ENCODE measurements at regions not wholly inside any gene's neighbourhood (a gene's known extent, or its start where the extent isn't known, plus 50 kb on each side); places are given as distances from the start of the nearest gene placed in this dataset.

DNA sequence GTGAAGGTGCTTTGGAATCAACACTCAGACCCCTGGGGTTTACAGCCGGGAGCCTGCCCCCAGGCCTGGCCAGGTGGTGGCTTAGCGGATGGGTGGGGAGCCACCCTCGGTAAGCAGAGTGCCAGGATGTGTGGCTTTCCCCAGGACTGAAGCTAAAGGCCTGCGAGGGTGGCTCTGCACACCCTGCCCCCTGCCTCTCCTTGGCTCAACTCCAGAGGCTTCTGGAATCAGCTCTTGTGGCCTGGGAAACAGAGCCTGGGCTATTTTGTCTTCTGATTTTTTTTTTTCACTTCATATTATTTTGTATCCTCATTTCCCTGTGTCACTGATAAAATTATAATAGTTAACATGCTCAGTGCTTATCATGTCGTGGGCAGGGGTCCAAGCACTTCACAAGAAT lies 79.8 kb downstream of the RHOB start:
- Histone ChIP-seq H3K27ac (no peak overlapping the region), H3K4me3 (no peak overlapping the region)
- TF ChIP-seq, protein P1, sequence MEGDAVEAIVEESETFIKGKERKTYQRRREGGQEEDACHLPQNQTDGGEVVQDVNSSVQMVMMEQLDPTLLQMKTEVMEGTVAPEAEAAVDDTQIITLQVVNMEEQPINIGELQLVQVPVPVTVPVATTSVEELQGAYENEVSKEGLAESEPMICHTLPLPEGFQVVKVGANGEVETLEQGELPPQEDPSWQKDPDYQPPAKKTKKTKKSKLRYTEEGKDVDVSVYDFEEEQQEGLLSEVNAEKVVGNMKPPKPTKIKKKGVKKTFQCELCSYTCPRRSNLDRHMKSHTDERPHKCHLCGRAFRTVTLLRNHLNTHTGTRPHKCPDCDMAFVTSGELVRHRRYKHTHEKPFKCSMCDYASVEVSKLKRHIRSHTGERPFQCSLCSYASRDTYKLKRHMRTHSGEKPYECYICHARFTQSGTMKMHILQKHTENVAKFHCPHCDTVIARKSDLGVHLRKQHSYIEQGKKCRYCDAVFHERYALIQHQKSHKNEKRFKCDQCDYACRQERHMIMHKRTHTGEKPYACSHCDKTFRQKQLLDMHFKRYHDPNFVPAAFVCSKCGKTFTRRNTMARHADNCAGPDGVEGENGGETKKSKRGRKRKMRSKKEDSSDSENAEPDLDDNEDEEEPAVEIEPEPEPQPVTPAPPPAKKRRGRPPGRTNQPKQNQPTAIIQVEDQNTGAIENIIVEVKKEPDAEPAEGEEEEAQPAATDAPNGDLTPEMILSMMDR (IDR thresholded peaks at IDR 0.05), result no peak
- no peak for DNase-seq (ENCODE audit: low spot score)

DNA sequence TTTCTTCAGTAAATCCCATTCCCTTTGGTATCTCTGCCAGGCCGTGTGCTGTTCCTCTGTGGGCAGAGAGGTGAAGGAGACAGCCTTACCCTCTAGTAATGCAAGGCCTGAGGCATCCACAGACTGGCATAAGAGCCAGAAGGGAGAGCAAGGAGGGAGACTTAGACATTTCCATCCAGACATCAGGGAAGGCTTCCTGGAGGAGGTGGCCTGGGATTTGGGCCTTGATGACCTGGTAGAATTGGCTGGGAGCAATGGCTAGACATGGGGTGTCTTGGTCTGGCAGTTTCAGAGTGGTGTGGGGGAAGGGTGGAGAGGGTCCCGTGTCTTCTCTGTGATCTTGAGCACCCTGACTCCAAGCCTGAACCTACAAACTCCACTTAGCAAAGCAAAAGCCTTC lies 81.8 kb downstream of the RHOB start:
- H3K4me3 ChIP-seq, result no peak overlapping the region
- no peak for DNase-seq (ENCODE audit: low spot score)
- TF ChIP-seq, protein P1 (IDR thresholded peaks at IDR 0.05), result no peak
- H3K27ac ChIP-seq, result no peak overlapping the region

DNA sequence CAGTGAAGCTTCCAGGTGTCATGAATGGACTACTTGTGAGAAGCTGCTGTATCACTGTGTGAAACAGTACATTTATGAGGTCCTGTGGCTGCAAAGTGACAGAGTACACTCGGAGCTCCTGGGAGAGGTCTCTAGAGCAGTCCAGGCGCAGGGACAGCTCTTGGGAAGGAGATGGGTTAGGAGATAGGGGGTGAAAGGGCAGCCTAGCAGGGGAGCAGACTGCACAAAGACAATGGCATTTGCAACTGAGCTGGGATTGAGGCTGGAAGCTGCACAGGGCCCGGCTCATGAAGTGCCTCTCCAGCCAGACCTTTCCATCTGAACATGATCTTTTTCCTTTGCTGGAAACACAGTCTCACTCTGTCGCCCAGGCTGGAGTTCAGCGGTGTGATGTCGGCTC lies 83.6 kb downstream of the RHOB start:
- Histone ChIP-seq H3K27ac (no peak overlapping the region), H3K4me3 (no peak overlapping the region)
- DNase-seq (ENCODE audit: low spot score), result no peak
- TF ChIP-seq, protein P1 (IDR thresholded peaks at IDR 0.05), result no peak

DNA sequence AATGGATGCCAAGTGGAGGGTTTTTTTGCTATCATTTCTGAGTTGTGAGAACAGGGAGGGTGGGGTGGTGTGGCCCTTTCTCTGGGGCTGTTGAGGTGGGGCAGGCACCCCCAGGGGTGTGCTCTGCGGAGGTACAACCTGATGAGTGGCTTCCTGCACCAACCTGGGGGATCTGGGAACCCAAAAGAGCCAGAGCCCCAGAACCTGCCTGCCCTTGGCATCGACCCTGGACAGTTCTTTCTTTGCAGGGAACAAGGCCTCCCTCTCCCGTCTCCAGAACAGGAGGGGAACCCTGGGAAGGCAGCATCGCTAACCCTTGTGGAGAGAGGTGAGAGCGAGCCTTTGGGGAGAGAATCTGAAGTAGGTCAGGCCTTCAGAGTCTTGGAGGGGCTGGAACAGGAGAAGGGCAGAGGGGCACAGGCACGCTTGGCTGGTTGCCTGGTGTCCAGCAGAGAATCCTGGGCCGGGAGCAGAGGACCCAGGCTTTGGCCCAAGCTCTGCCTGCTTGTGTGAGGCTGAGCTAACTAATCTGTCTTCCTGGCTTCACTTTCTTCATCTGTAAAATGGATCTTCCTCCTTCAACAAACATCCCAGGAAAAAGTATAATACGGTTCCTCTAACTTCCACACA lies 84.9 kb downstream of the RHOB start:
- Histone ChIP-seq H3K4me3 (no peak overlapping the region), H3K27ac (no peak overlapping the region)
- TF ChIP-seq, protein P1 (IDR thresholded peaks at IDR 0.05), result no peak
- DNase-seq (ENCODE audit: low spot score), result no peak

DNA sequence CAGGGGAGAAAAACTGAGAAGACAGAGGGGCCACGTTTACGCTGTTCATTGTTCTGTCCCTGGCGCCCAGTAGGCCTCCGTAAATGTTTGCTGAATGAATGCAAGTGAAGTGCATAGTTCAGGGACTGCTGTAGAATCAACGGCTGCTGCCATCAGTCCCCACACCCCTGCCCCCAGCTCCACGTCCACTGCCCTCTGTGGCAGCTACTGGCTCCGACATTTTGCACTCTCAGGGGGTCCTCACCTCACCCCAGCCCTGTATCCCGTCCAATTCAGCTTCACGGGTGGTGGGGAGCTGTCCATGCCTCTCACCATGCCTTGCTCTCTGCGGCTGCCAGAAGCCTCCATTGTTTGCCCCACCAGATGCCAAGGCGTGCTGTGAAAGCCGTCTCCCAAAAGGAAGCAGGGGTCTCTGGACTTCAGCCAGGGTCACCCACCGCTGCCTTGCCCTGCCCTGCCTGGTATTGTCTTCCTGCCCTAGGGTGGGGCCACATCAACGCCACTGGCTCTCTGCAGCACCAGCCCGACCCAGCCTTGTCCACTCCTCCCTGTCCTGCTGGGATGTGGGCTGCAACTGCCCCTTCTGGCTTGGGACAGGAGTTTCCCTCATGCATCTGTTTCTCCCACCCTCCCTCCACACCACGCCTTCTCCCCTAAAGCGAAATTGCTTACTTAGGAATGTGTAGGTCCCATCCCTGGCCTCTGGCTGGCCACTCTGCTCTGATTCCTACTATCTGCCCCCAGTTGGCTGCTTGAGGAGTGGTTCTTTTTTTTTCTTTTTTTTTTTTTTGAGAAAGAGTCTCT lies 86.0 kb downstream of the RHOB start:
- DNase-seq (ENCODE audit: low spot score), result no peak
- Histone ChIP-seq H3K27ac (no peak overlapping the region), H3K4me3 (no peak overlapping the region)
- TF ChIP-seq, protein P1 (IDR thresholded peaks at IDR 0.05), result no peak

DNA sequence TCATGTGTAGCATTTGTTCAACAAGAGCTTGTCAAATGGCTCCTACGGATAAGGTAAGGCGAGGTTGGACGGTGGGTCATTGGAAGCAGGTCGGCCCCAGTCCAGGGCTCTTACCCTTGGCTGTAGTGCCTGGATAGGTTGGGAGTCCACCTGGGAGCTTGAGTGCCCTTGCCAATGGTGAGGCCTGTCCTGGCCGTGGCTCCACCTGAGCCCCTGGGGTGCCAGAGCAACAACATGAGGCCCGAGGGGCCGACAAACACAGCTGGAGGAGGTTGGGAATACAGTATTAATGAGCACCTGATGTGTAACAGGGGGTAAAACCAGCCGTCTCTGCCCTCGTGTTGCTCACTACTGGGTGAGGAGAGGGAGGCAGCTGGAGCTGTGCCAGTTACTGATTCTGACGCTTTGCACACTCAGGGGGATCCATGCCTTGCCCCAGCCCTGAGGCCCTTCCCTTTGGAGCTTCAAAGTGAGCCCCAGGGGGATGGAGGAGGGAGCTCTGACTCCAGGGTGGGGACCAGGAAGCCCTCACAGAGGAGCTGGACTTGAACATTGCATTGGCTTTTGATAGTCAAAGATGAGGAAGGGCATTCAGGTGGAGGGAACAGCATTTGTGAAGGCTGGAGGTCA lies 87.2 kb downstream of the RHOB start:
- Histone ChIP-seq H3K27ac (no peak overlapping the region), H3K4me3 (no peak overlapping the region)
- no peak for DNase-seq (ENCODE audit: low spot score)
- TF ChIP-seq, protein P1 (IDR thresholded peaks at IDR 0.05), result no peak
